ENCODE measurements at regions not wholly inside any gene's neighbourhood (a gene's known extent, or its start where the extent isn't known, plus 50 kb on each side); places are given as distances from the start of the nearest gene placed in this dataset.

- no peak for DNase-seq (ENCODE audit: low read depth)
- no peak overlapping the region for H3K4me3 ChIP-seq (ENCODE audit: low read length)
- no peak for TF ChIP-seq CTCF (conservative IDR thresholded peaks at IDR 0.05; ENCODE audit: low read depth, low read length)
Measured at GRCh38 chr2:48258481-48259149, 55.9 kb upstream of the FOXN2 start.

DNA sequence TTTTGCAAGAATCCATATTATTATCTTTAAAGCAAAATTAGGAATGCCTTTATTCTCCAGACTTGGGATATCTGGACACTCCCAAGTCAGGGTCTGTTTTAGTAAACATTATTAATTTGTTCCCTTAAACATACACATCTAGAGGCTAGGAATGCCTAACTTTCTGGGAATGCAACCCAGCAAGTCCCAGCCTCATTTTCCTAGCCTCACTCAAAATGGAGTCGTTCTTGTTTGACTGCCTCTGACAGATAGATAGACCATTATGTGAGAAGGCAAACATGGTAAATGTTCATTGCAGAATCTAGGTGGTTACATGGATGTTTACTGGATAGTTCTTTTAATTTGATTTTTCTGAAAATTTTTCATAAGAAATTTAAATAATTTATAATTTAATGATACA lies 54.7 kb upstream of the FOXN2 start:
- no peak for DNase-seq (ENCODE audit: low read depth)
- TF ChIP-seq CTCF (conservative IDR thresholded peaks at IDR 0.05; ENCODE audit: low read depth, low read length): no peak
- no peak overlapping the region for H3K4me3 ChIP-seq (ENCODE audit: low read length)

GRCh38 chr2:48264627-48265026 lies 49.9 kb upstream of the FOXN2 start:
- no peak for DNase-seq (ENCODE audit: low read depth)
- H3K4me3 ChIP-seq (ENCODE audit: low read length): no peak overlapping the region
- TF ChIP-seq CTCF (conservative IDR thresholded peaks at IDR 0.05; ENCODE audit: low read depth, low read length): no peak

Measured in retinal pigment epithelial cell (primary cell).